PC-9 (cell line): ENCODE measurements at regions not wholly inside any gene's neighbourhood (a gene's known extent, or its start where the extent isn't known, plus 50 kb on each side); places are given as distances from the start of the nearest gene placed in this dataset.

Experiments used
- CTCF ChIP-seq: fragments of 200-600 bp; sonication (generic); conservative IDR thresholded peaks from 2 replicates; pipeline ENCODE4 v1.6.1; 2017; ENCODE audit warnings: mixed run types, antibody characterized with exemption, mild to moderate bottlenecking, moderate library complexity
- EZH2 ChIP-seq: fragments of 200-600 bp; sonication (generic); IDR thresholded peaks from 2 replicates; pipeline ENCODE4 v1.8.0; 2017; ENCODE audit warnings: antibody characterized with exemption, low read depth

DNA sequence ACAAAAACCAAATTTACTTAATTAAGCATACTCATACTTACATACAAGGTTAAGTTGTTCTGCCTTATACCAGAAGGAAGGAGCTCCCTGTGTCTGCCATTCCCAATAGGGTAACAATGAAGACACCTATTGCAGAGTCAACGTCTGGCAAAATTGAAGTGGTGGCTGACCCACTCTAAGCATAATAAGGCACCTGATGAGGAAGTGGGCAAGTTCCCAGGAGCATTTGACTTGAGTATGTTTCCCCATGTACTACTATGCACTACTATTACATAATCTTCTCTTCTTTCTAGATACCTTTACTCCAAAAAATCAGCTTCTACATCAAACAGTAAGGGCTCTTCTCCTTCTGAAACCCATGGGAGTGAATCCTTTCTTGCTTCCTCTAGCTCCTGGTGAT lies 591.5 kb downstream of the PPARGC1A start:
- no peak for TF ChIP-seq CTCF
- TF ChIP-seq EZH2 = no peak
